ENCODE measurements at regions not wholly inside any gene's neighbourhood (a gene's known extent, or its start where the extent isn't known, plus 50 kb on each side); places are given as distances from the start of the nearest gene placed in this dataset.

GRCh38 chr15:27599034-27599433, 500.1 kb downstream of the OCA2 start:
- intact Hi-C loops (cut with DNase I): no loop called here
- H3K4me1 ChIP-seq (replicated peaks): no peaks in the 10 kb centered on the region
- DNase-seq (ENCODE audit: low spot score): no peak
- H3K4me3 ChIP-seq: no peak overlapping the region
- 84% methylated on average over 8 of the region's 8 CpGs for WGBS
- H3K36me3 ChIP-seq: no peaks in the 10 kb centered on the region
- H3K27me3 ChIP-seq (replicated peaks; ENCODE audit: insufficient read depth): no peaks in the 10 kb centered on the region
- H3K9me3 ChIP-seq: no peaks in the 10 kb centered on the region
- no peak overlapping the region for H3K27ac ChIP-seq
- no peak for TF ChIP-seq POLR2A (IDR thresholded peaks at IDR 0.05)

- Histone ChIP-seq H3K36me3 (no peaks in the 10 kb centered on the region), H3K27me3 (replicated peaks; ENCODE audit: insufficient read depth) (no peaks in the 10 kb centered on the region), H3K27ac (no peak overlapping the region), H3K9me3 (no peaks in the 10 kb centered on the region), H3K4me3 (no peak overlapping the region), H3K4me1 (replicated peaks) (no peaks in the 10 kb centered on the region)
- TF ChIP-seq POLR2AphosphoS5 (IDR thresholded peaks at IDR 0.05): no peak
- TF ChIP-seq, protein P1, sequence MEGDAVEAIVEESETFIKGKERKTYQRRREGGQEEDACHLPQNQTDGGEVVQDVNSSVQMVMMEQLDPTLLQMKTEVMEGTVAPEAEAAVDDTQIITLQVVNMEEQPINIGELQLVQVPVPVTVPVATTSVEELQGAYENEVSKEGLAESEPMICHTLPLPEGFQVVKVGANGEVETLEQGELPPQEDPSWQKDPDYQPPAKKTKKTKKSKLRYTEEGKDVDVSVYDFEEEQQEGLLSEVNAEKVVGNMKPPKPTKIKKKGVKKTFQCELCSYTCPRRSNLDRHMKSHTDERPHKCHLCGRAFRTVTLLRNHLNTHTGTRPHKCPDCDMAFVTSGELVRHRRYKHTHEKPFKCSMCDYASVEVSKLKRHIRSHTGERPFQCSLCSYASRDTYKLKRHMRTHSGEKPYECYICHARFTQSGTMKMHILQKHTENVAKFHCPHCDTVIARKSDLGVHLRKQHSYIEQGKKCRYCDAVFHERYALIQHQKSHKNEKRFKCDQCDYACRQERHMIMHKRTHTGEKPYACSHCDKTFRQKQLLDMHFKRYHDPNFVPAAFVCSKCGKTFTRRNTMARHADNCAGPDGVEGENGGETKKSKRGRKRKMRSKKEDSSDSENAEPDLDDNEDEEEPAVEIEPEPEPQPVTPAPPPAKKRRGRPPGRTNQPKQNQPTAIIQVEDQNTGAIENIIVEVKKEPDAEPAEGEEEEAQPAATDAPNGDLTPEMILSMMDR (IDR thresholded peaks at IDR 0.05): no peak
- TF ChIP-seq POLR2A (IDR thresholded peaks at IDR 0.05): no peak
- intact Hi-C loops (cut with DNase I): no loop called here
- 87% methylated on average over 10 of the region's 10 CpGs for WGBS
- DNase-seq (ENCODE audit: low spot score): no peak
These were observed 500.7 kb downstream of the OCA2 start for GRCh38 chr15:27598251-27599009.

- intact Hi-C loops (cut with DNase I): no loop called here
- Histone ChIP-seq H3K27me3 (replicated peaks; ENCODE audit: insufficient read depth) (no peaks in the 10 kb centered on the region), H3K27ac (no peak overlapping the region), H3K36me3 (no peaks in the 10 kb centered on the region), H3K4me3 (no peak overlapping the region), H3K9me3 (no peaks in the 10 kb centered on the region), H3K4me1 (replicated peaks) (no peaks in the 10 kb centered on the region)
- no peak for DNase-seq (ENCODE audit: low spot score)
- 80% methylated on average over 8 of the region's 8 CpGs for WGBS
- TF ChIP-seq POLR2AphosphoS5 (IDR thresholded peaks at IDR 0.05) (no peak), POLR2A (IDR thresholded peaks at IDR 0.05) (no peak)
- TF ChIP-seq, protein P1 (IDR thresholded peaks at IDR 0.05): no peak
These were observed 503.9 kb downstream of the OCA2 start for GRCh38 chr15:27595211-27595610.

- Histone ChIP-seq H3K9me3 (no peaks in the 10 kb centered on the region), H3K36me3 (no peaks in the 10 kb centered on the region), H3K27ac (no peak overlapping the region), H3K27me3 (replicated peaks; ENCODE audit: insufficient read depth) (no peaks in the 10 kb centered on the region), H3K4me3 (no peak overlapping the region), H3K4me1 (replicated peaks) (no peaks in the 10 kb centered on the region)
- no peak for DNase-seq (ENCODE audit: low spot score)
- 57% methylated on average over 3 of the region's 3 CpGs for WGBS
- no peak for TF ChIP-seq POLR2AphosphoS5 (IDR thresholded peaks at IDR 0.05)
- no peak for TF ChIP-seq POLR2A (IDR thresholded peaks at IDR 0.05)
- TF ChIP-seq, protein P1 (IDR thresholded peaks at IDR 0.05): no peak
- intact Hi-C loops (cut with DNase I): no loop called here
These were observed 506.9 kb downstream of the OCA2 start for GRCh38 chr15:27592036-27592760.

Measured in prostate gland (tissue), 2 donors.